Glomerular visceral epithelial cell (primary cell): ENCODE measurements at regions not wholly inside any gene's neighbourhood (a gene's known extent, or its start where the extent isn't known, plus 50 kb on each side); places are given as distances from the start of the nearest gene placed in this dataset.

Experiments
- DNase-seq: peaks from one replicate; pipeline ENCODE4 v3.0.0-alpha.2; 2016; ENCODE audit errors: extremely low spot score

DNA sequence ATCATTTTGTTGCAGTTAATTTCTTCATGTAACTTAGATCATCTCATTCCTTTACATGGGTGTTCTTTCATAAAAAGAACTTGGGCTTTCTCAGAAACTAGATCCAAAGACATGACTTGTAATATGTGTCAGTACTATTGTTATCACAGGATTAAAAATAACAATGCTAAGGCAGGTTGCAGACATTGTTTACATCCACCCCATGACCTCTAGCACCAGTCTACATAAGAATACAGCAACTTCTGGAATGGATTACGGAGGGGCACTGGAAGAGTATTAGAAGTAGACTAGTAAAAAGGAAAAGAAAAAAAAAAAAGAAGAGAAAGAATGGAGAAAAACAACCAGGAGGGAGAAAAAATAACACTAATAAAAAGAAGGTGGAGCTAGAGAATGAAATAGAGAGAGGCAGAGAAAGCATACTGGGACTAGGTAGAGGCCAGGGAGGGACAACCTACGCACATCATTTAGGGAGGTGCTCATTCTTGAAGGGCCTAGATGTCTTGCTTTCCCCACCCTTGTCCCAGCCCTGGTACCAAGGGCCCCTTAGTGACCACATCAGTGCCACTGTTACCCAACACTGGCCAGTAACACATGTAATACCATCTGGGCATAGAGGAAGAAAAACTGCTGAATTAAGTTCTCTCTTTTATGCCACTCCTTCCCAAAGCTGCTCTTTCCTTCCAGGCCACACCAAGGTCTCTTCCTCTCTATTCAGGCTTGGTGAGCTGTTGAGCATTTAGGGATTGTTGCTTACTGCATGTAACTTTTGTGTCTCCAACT, 70.6 kb upstream of the KLF7 start:
- DNase-seq = no peak

DNA sequence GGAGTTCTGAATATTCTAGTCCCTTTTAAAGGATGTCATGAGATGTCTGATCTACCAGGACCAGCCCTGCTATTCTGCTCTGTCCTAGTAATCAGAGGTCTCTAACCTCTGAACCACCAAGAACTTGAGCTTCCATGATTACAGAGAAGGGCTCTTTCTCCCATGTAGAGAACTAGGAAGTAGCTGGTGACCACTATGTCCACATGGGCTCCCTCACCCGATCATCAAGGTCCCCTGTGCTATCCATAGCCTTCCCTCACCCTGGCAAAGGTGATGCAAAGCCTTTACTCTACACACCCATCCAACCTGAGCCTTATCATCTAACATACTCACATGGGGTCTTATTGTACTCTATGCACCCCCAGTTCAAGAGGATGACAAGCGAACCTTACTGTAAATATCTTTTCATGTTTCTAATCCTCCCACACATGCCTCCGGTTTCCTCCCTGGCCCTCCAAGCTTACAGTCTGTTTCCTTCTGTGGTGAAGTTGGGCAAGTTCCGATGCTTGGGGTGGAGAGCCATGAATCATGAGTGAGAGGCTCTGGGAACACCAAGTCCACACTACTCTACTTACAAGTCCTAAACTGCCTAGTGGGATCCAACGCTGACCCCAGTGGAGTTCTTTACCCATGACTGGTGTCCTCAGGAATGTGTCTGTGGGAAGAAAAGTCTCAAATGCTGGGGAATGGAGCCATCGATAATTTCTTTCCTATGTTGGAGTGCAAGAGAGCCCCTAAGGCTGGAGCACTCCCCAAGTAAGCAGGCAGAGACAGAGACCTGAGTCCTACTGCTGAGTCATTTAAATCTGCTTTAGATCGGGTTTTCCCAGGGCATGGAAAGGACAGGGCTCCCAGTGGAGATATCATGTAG, 73.3 kb upstream of the KLF7 start:
- peak; percentile 99 for DNase-seq

DNA sequence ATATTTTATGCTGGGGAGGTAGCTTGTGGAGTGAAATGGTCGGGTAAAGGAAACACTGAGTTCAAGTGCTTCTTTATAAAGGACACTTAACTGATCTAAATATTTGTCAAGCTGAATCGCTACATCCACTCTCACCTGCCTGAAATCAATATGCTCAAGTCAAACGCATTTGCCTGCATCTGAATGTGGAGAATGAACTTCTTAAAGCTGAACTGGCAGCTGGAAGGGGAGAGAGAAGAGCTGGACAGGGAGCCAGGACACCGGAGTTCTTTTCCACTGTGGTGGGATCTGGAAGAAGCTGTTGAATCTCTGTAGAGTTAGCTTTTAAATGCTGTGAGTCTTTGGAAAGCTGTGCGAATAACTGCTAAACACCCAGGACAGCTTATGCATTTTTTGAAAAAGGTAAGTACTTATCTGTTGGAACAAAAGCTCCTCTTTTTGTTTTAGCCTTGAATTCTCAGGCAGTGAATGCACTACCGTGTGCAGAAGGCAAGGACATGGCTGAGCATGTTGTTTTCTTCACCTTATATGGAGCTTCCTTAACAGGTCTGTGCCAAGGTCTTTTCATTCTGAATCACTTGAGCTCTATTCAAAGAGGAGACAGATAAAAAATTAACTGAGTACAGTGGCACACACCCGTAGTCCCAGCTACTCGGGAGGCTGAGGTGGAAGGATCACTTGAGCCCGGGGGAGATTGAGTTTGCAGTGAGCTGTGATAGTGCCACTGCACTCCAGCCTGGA, 74.2 kb upstream of the KLF7 start:
- peak; percentile 70 for DNase-seq

DNA sequence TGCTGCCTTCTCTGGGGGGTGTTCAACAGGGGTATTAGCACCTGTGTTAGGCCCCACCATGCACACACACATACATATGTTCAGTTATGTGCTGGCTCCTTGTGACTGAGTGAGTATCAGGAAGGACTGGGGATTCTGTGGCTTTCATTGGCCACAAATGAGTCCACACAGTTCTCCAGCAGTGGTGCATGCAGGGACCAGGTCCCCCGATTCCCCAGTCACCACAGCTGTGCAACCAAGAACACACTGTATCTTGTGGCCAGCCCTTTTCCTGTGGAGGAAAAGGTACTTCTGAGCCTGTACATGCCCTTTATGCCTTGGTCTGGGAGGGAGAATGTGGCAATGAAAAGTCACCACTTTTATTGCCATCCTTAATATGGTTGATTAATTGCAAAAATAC, 74.9 kb upstream of the KLF7 start:
- DNase-seq = no peak

DNA sequence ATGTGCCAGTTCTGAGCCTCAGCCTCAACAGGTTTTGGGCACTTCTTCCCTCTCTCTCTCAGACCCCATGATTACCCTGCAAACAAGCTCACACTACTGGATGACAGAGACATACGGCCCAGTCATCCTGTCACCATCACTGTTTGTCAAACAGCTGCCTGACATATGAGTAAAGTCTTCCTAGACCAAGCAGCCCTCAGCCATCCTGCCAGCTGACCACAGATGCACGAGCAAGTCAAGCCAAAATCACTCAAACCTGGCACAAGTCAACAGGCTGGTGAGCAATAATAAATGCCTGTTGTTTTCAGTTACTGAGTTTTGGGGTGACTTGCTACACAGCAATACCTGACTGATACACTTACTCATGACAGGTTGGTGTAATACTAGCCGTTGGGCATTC, 75.5 kb upstream of the KLF7 start:
- DNase-seq = no peak

DNA sequence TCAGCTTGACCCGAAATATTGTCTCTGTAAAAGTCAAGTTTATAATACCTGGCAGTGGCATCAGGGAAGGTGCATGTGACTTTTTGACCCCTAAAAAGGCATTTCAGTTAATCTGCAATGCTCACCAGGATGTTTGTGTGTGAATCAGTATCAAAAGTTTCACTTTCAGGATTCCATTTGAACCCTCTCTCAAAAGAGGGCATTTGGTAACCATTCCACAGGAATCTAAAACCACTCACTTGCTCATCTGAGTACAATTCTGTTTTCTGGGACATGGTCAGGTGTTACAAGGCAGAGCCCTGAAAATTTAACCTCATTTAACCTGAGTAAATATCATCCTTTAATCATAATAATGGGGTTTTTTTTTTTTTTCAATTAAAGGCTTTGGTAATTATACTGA, 77.9 kb upstream of the KLF7 start:
- DNase-seq = no peak

DNA sequence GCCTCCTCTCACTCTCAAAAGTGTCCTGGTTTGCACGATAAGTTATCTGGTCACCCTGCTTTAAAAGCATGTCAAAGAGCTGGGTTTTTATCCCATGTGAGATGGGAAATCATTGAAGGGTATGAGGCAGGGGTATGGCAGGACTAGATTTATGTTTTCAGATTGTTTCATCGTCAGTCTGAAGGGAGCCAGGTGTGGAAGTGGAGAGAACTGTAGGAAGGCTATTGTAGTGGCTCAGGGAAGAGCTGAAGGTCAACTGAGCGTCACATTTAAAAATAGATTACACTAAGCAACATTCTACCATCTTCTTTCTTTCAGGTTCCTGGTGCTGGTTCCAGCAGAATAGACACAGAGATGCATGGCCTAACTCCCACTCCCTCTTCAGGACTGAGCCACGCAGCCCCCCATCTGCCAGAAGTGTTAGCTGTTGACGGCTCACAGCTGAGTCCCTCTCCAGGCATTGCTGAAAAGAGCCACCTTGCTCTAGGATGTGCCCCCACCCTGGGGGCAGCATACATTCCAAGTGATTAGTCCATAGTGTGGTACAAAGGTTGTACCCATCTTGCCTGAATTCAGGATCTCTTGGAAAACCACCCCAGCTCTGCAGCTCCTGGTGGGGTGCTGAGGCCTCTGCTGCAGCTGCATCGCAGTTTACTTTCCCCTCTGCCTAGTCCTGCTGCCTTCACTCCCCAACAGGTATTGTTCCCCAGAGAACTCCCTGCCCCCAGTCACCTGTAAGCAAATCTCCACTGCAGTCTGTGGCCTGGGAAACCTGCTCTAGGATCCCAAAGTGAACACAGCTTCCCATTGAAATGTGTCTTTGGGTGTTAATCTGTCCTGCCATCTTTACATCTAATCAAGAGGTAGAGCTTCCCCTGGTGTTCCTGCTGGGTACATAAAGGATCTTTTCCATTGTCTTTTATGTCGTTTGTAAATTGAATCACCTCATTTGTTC, 79.5 kb upstream of the KLF7 start:
- no peak for DNase-seq

DNA sequence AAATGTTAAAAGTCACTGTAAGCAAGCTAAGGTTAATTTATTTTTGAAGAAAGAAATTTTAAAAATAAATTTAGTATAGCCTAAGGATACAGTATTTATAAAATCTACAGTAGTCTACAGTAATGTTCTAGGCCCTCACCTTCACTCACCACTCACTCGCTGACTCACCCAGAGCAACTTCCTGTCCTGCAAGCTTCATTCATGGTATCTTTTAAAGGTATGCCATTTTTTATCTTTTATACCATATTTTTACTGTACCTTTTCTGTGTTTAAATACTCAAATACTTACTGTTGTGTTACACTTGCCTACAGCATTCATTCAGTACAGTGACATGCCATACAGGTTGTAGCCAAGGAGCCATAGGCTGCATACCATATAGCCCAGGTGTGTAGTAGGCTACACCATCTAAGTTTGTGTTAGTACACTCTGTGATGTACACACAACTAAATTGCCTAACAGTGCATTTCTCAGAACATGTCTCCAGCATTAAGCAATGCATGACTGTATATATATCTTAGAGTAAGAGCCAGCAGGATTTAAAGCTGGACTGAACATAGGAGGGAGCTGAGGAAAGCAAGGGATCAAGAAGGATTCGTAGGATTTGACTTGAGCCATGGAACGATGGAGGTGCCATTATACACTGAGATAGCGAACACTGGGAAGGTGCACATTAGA, 83.1 kb upstream of the KLF7 start:
- DNase-seq = no peak

DNA sequence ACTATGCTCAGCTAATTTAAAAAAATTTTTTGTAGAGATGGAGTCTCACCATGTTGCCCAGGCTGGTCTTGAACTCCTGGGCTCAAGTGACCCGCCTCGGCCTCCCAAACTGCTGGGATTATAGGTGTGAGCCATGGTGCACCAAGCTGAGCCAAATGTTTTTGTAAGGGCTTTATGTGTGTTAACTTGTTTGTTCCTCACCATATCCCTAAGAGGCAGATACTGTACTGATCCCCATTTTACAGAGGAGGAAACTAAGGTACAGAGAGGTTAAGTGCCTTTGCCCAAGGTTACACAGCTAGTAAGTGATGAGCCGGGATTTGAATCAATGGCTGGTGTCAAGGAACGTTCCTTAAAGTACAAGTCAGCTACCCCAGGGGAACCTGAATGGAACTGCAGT, 85.3 kb upstream of the KLF7 start:
- DNase-seq = no peak

DNA sequence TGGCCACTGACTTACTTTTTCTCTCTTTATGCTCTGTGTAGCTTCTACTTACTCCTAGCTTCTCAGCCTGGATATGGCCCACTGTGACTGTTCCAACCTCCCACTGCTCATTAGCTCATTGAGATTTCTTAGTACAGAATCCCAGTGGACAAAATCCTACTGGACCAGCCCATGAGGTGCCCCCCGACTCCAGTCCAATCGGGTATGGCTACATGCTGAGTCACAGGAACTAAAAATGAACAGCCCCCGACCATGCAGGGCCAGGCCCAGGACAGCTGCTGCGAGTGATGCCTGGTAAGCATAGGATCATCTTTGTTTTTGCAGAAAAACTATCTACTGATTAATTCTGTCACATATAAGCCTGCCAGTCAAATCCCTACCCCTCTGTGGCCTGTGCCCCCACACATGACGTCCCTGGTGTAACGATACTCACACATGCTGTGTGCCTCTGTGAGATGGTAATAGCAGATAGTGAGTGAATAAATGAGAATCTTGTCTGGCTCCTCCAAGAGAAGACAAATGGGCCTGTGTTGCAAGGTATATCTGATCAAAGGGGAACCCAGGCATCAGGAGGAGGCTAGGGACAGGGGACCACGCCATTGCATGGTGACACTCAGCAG, 85.9 kb upstream of the KLF7 start:
- DNase-seq = no peak

DNA sequence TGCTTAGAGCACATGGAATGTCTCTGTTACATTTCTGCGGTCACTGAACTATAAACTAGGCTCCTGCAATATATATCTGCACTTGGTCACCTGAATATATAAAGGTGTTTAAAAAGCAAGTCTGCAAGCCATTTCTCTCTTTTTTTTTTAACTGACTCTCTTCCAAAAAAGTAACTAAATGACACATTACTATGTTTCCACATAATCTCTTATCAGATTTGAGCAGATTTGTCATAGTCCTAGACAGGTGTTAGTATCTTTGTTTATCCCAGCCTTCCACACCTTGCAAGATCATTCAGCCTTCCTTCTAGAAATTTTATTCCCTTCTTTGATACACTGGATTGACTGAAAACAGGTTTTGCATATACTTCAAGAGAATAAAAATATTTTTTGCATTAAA, 86.7 kb upstream of the KLF7 start:
- no peak for DNase-seq

DNA sequence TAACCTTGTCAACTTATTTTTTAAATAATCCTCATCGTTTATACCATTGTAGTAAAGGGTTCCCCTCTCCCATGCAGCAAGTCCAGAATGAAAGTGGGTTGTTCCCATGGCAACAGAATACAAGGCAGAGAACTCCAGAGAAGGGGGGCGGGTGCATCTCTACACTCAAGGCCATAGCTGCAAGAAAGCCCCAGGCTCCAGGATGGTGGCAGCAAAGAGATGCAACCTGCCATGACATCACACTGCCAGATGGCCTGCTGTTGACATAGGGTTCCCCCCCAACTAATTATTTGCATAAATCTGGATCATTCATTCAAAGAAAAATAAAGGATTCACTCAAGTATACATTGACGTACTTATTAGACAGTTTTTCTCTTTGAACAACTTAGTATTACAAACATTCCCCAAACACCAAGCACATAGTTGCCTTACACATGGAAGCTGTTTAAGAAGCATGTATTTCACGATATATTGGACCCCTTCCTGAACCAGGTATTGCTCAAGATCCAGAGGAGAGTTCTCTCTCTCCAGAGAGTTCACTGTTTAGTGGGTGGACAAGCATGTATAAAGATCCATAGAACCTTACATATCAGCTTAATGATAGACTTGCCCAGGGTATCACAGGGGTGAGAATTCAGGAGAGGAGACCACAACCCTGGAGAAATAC, 87.4 kb upstream of the KLF7 start:
- peak; percentile 44 for DNase-seq

DNA sequence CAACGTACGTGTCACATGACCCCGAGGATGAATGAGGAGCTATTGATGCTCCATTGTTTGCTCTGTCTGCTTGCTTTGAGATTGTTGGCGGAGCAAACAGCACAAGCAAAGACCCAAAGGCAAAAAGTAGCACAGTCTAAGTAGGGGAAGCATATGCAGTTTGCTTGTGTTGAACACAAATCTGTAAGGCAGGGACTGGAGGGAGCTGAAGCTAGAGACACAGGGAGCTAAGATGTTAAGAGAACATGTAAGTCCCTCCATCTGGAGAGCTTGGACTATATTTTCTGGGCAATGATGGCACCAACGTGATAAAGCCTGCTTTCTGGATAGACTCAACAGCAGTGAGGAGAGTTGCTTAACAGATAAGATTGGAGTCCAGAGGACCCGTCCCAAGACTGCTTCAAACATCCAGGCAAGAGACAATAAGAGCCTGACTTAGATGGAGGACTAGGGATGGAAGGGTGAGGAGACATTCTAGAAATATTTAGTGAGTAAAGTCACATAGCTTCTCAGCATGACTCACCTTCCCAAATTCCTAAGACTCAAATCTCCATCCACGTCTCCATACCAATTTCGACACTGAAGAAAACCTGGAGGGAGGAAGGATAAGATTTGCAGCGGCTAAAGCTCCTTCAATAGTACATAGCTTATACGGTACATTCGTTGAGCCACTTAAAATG, 88.1 kb upstream of the KLF7 start:
- peak; percentile 88 for DNase-seq

DNA sequence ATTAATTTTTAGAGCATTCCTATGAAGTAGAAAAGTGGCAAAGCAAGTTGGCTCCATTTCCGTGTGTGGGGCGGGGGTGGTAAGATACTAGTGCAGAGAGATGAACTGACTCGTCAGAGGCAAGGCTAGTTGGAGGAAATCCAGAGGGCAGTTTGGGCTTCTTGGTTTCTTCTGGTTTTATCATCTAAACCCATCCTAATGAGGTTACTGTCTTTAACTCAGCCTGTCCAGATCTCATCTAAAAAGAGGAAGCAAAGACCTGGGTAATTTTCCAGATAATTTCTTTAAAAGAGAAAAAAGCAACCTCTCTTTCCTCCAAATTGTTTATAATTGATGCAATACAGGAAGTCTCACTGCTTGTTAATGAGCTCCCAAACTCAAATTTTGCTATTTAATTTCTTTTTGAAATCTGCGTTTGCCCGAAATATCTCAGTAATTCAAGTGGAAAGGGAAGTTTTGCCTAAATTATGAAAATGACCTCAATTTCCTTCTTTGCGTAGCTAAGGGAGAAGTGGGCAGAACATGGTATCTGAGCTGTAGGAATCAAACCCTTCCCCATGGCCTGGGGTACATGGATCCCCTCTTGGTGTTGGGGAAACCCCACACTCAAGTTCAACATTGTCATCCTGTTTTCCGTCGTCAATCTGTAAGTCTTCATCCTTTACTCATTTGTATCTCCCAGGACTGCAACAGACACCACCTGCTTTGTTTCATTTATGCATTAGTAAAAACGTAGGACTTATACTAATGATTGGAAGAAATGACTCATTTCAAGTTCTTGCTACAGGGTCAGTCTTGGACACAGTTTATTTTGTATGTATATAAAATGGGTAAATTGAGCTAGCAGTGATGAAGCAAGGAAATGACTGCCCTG, 89.1 kb upstream of the KLF7 start:
- peak; percentile 54 for DNase-seq

DNA sequence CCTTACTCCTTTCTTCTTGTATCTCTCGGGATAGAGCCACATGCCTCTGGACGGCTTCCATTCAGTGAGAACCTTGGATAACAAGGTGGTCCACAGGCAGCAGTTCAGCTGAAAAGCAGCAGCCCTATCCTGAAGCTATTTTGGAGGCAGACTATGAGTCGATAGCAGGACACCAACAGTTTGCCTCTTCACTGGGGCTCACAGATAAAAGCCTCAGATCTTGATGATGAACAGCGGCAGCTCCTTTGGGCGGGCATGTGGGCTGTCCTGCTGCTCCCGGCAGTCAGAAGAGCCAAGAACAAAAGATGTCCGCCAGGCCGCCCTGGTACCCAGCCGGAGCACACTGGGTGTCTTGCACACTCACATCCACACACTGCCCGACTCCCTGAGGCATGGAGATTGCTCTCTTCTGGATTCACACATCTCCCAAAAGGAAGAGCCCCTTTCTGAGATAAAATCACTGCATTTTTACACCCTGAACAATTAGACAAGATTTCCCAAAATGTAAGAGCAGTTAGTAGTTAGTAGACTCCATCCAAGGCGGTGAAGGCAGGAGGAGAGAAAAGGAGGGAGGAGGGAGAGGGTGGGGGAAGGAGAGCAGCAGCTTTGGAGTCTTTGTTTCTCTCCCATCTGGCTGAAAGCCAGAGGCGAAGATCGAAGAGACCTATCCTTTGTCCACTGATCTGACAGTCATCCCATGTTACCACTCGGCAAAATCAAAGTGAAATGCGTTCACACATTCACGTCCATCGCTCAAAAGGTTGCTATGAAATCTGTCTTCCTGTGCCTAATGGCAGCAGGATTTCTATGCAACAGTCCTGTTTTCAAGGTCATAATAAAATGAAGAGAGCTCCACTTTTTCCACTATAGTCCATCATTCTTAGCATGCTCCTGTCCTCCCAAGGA, 90.1 kb upstream of the KLF7 start:
- DNase-seq = no peak

DNA sequence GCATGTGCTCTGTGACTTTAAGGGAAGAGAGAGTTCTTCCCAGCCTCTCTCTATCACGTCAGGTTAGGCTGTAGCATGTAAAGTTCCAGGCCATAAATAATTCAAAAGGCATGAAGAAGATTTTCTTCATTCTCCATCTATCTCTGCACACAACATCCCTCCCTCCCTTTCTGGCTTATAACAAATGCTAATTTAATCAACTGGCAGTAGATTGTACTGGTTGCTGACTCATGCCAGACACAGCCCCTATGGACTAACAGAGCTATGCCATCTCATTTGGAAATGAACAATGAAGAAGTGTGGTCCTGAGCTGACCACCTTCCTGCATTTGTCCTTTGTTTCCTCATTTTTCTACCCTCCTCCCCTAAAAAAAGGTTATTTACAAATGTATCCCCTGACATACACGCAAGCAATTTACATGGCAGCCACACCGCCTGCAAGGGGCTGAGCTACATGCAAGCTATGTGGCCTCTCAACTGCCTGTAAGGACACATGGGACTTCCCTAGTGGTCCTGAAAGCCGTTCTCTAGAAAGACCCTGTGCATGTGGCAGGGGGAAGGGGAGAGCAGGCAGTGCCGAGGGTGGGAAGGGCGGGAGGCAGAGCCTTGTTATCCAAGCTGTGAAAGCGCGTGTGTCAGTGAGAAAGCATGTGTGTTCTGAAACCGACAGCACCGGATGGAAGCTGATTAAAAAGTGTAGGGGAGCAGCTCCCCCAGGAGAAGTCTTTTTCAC, 90.9 kb upstream of the KLF7 start:
- DNase-seq = no peak
